Stimulated activated memory B cell treated with anti-CD40 and anti-IgM and Interleukin-4, amounts not matched to agents 10 μg/mL and 1 μg/mL and 100 μg/mL, for 72 hours (primary cell): ENCODE measurements at regions not wholly inside any gene's neighbourhood (a gene's known extent, or its start where the extent isn't known, plus 50 kb on each side); places are given as distances from the start of the nearest gene placed in this dataset.

ENCODE experiments used
- ATAC-seq: fragments of 150-1000 bp; cut with Tn5 transposase; 2 replicates; pipeline ENCODE4 v1.10.0; 2021
- H3K27ac Mint-ChIP-seq: one replicate; pipeline ENCODE4 v1.8.0; 2022; ENCODE audit warnings: mild to moderate bottlenecking, mixed read lengths
- H3K27me3 Mint-ChIP-seq: one replicate; pipeline ENCODE4 v1.8.0; 2022; ENCODE audit warnings: mixed read lengths
- H3K36me3 Mint-ChIP-seq: one replicate; pipeline ENCODE4 v1.8.0; 2022; ENCODE audit warnings: mixed read lengths
- H3K4me1 Mint-ChIP-seq: one replicate; pipeline ENCODE4 v1.8.0; 2022; ENCODE audit warnings: mixed read lengths
- H3K4me3 Mint-ChIP-seq: one replicate; pipeline ENCODE4 v1.8.0; 2022; ENCODE audit warnings: mild to moderate bottlenecking, moderate library complexity, mixed read lengths
- H3K9me3 Mint-ChIP-seq: one replicate; pipeline ENCODE4 v1.8.0; 2022; ENCODE audit warnings: mixed read lengths

DNA sequence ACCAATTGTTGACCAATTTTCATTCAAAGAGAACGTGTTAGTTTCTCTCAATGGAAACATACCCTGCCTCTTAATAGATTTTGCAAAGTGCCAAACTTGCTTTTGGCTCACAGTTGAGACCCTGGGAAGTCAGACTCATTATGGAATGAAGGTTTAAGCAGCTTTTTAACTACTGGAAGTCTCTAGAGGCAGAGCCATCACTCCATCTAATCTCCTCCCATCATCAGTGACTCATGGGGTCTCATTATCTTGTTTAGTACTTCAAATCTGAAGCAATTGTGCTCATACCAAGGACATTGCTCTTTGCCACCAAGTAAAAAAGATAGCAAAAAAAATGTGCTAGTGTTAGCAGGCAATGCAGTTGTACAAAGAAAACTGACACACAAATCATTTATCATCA, 537.1 kb upstream of the LRRC4C start:
- H3K27ac Mint-ChIP-seq = no peak overlapping the region
- no peak overlapping the region for H3K4me3 Mint-ChIP-seq
- H3K4me1 Mint-ChIP-seq = no peaks in the 10 kb centered on the region
- no peak for ATAC-seq
- no peaks in the 10 kb centered on the region for H3K36me3 Mint-ChIP-seq
- H3K27me3 Mint-ChIP-seq = no peaks in the 10 kb centered on the region
- no peaks in the 10 kb centered on the region for H3K9me3 Mint-ChIP-seq

DNA sequence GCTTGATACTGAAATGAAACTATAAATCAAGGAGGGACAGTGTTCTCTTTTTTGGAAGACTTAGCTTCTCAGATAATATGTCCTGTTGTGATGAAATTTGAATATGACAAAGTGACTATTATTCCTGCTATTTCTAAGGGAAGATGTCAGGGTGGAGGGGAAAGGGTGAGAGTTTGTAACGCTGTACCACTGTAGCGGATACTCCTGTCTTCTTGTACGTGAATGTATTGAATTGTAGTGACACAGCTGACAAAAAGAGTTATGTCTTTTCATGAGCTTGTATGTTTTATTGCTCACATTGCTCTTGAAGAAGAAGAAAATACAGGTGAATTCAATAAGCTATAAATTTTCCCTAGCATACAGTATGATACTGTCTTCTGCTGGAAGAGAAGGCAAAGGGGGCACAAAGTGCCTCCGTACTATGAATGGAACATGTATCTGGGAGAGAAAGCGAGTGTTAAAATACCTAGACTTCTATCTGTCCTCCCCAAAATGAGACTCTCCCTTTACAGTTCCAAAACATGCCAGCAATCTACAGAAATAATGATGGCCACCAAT, 538.5 kb upstream of the LRRC4C start:
- Mint-ChIP-seq H3K36me3 (no peaks in the 10 kb centered on the region), H3K9me3 (no peaks in the 10 kb centered on the region), H3K27me3 (no peaks in the 10 kb centered on the region), H3K4me3 (no peak overlapping the region), H3K27ac (no peak overlapping the region), H3K4me1 (no peaks in the 10 kb centered on the region)
- ATAC-seq = no peak

DNA sequence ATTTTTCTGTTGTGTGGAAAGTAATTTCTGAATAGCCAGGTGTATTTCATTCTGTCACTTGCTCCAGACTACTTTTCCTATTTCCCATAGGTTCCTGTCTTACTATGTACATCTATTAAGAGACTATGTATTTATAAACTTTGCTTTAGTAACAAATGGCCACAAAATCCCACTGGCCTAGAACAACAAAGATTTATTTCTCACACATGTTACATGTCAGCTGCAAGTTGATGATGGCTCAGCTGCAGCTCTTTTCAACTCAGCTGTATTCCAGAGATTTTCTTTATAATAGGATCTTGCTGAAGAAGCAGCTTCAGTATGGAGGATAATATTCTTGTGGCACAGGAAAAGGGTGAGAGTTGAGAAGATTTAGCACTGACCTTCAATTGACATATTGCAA, 539.6 kb upstream of the LRRC4C start:
- Mint-ChIP-seq H3K36me3 (no peaks in the 10 kb centered on the region), H3K4me1 (no peaks in the 10 kb centered on the region), H3K4me3 (no peak overlapping the region), H3K27ac (no peak overlapping the region), H3K9me3 (no peaks in the 10 kb centered on the region), H3K27me3 (no peaks in the 10 kb centered on the region)
- ATAC-seq = no peak

DNA sequence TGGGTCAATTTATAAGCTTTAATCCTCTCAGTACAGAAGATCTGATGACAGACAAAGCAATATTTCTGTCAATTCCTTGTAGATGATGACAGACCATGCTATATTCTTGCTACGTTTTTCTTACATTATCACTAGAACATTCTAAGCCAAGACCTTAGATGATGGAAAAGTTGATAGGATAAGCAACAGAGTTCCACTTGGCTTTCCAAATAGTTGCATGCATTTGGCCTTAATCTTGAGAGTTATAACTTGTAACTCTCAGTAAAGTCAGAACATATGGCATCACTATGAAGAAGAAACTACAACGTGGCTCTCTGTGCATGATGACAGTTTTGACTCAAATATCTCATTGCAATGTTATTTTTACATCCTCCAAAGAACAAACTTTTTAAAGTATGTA, 544.3 kb upstream of the LRRC4C start:
- no peak for ATAC-seq
- H3K27me3 Mint-ChIP-seq = no peaks in the 10 kb centered on the region
- no peaks in the 10 kb centered on the region for H3K4me1 Mint-ChIP-seq

DNA sequence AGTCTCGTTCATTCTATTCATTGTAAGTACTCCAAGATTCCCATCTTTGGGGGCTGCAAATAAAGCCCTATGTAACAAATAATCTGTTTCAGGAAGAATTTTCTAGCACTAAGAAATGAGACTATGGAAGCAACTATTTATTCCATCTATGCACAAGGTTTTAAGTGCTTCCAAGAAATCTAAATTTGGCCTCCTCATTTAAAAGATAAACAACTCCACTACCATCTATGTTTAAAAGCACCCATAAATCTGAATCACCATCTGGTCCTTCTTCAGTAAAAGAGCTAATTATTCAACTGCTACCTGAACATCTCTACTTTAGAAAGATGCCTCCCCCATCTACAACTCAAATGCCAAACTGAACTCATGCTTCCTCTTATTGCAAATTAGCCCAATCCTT, 547.3 kb upstream of the LRRC4C start:
- no peaks in the 10 kb centered on the region for H3K4me1 Mint-ChIP-seq
- no peaks in the 10 kb centered on the region for H3K36me3 Mint-ChIP-seq
- no peak overlapping the region for H3K27ac Mint-ChIP-seq
- H3K4me3 Mint-ChIP-seq = no peak overlapping the region
- H3K27me3 Mint-ChIP-seq = no peaks in the 10 kb centered on the region
- ATAC-seq = no peak
- peaks cover 13% of the 10 kb centered on the region for H3K9me3 Mint-ChIP-seq

More for the DNA sequence above, 544.3 kb upstream of the LRRC4C start:
- H3K27ac Mint-ChIP-seq = no peak overlapping the region
- no peaks in the 10 kb centered on the region for H3K36me3 Mint-ChIP-seq
- peaks cover 4% of the 10 kb centered on the region for H3K9me3 Mint-ChIP-seq
- H3K4me3 Mint-ChIP-seq = no peak overlapping the region

DNA sequence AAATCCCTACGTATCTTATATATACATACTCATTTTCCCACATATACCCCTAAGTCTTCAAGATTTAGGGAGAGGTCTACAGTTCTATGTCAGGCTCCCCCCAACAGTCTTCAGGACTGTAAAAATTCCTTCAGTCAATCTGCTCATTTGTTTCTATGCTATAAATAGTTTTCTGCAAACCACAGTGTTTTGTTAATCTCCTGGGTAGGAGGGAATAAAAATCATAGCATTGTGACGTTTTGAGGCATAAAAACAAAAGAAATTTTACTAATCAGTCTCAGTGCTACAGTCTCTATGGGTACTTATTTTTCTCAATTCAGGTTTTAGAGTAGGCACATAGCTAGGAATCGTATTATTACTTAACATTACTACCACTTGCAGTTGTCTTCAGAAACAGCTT, 552.8 kb upstream of the LRRC4C start:
- Mint-ChIP-seq H3K27me3 (no peaks in the 10 kb centered on the region), H3K36me3 (no peaks in the 10 kb centered on the region), H3K27ac (no peak overlapping the region), H3K4me3 (no peak overlapping the region), H3K9me3 (peaks cover 9% of the 10 kb centered on the region), H3K4me1 (no peaks in the 10 kb centered on the region)
- no peak for ATAC-seq

DNA sequence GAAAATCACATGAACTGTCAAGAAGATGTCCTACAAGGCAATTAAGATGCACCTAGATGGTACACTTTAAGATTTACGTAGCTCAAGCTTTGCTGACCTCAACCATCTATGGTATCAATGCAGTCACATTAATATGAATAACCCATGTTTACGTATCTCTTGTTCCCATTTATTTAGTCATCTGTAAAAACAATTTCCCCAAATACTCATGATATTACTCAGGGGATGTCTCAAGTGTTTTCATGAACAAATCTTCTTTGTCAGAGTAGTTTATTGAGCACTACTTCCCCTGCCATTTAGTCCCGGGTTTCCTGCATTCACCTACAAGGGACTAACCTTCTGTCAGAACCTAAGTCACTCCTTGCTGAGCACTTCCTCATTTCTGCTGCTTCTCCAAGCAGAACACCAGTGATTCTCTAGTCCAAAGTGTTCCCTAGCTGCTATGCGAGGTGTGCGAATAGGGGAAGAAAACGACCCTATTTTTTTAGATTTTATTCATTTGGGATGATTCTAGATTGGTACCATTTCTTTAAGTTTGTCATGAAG, 554.3 kb upstream of the LRRC4C start:
- Mint-ChIP-seq H3K27me3 (no peaks in the 10 kb centered on the region), H3K9me3 (peaks cover 8% of the 10 kb centered on the region), H3K4me3 (no peak overlapping the region), H3K27ac (no peak overlapping the region), H3K4me1 (no peaks in the 10 kb centered on the region), H3K36me3 (no peaks in the 10 kb centered on the region)
- ATAC-seq = no peak

DNA sequence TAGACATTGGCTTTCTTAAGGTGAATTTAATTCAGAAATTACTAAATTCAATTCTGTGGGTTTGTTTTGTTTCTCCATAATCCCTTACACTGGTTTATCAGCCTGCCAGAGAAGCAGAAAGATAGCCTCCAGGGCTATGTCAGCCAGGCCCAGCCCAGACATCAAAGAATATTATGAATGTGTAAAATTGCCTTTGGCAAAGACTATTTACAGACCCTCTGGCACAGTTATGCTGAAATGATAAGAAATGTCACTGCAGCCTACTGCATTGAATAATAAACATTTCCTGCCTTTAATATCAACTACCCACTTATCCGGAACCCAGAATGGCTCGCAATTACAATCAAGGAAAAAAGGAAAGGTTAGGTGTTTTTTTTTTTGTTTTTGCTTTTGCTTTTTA, 562.5 kb upstream of the LRRC4C start:
- Mint-ChIP-seq H3K27me3 (no peaks in the 10 kb centered on the region), H3K9me3 (peaks cover 11% of the 10 kb centered on the region), H3K36me3 (no peaks in the 10 kb centered on the region), H3K4me3 (no peak overlapping the region), H3K27ac (no peak overlapping the region), H3K4me1 (no peaks in the 10 kb centered on the region)
- ATAC-seq = no peak

DNA sequence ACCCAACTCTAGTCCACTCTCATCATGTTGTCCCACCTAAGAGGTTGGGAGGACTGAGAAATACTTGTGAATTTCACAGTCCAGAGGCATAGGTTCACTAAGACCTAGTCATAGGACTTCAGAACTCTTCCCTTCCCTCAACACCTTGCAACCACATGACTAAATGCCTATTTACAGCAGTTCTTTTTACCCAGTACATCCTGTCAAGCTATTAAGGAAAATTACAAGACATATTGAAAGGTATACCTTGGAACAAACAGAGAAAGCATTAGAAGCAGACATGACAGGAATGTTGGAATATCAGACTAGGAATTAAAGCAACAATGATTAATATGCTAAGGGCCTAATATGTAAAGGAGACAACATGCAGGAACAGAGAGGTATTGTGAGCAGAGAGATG, 563.8 kb upstream of the LRRC4C start:
- Mint-ChIP-seq H3K9me3 (peaks cover 17% of the 10 kb centered on the region), H3K36me3 (no peaks in the 10 kb centered on the region), H3K27ac (no peak overlapping the region), H3K4me3 (no peak overlapping the region), H3K27me3 (no peaks in the 10 kb centered on the region), H3K4me1 (no peaks in the 10 kb centered on the region)
- no peak for ATAC-seq

DNA sequence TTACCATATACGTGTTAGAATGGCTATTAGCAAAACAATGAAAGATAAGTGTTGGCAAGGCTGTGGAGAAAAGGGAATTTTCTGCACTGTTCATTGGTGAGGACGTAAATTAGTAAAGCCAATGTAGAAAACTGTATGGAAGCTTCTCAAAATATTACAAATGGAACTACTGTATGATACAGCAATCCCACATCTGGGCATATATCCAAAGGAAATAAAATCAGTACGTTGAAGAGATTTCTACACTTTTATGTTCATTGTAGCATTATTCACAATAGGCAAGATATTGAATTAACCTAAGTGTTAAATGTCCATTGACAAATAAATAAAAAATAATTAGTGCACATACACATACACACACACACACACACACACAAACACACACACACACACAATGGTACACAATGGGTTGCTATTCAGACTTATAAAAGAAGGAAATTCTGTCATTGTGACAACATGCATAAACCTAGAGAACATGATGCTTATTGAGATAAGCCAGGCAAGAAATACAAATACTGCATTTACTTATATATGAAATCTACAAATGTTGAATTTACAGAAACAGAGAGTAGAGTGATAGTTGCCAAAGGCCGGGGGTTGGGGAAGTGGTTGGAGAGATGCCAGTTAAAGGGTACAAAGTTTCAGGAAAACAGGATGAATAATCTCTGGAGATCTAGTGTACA, 565.8 kb upstream of the LRRC4C start:
- H3K4me1 Mint-ChIP-seq = no peaks in the 10 kb centered on the region
- H3K9me3 Mint-ChIP-seq = peaks cover 16% of the 10 kb centered on the region
- no peaks in the 10 kb centered on the region for H3K36me3 Mint-ChIP-seq
- no peaks in the 10 kb centered on the region for H3K27me3 Mint-ChIP-seq
- no peak overlapping the region for H3K27ac Mint-ChIP-seq
- H3K4me3 Mint-ChIP-seq = no peak overlapping the region
- no peak for ATAC-seq

DNA sequence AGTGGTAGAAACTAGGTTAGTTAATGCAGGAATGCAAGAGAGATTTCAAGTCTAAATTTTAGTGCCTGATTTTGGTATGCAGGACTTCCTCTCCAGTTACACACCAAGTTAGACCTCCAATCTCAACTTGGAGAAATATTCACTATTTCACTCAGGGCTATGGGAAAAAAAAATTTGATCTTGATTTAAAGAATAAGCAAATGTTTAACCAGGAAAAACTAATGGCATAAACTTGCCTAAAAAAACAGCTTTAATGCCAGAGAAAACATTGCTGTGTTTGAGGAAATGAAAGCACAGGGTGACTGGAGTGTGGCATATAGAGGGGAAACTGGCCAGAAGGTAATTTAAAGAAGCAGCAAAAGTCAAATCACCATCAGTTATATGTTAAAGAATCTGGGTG, 575.4 kb upstream of the LRRC4C start:
- H3K27ac Mint-ChIP-seq = no peak overlapping the region
- H3K36me3 Mint-ChIP-seq = no peaks in the 10 kb centered on the region
- H3K9me3 Mint-ChIP-seq = peaks cover 3% of the 10 kb centered on the region
- H3K27me3 Mint-ChIP-seq = no peaks in the 10 kb centered on the region
- no peaks in the 10 kb centered on the region for H3K4me1 Mint-ChIP-seq
- no peak overlapping the region for H3K4me3 Mint-ChIP-seq
- ATAC-seq = no peak

DNA sequence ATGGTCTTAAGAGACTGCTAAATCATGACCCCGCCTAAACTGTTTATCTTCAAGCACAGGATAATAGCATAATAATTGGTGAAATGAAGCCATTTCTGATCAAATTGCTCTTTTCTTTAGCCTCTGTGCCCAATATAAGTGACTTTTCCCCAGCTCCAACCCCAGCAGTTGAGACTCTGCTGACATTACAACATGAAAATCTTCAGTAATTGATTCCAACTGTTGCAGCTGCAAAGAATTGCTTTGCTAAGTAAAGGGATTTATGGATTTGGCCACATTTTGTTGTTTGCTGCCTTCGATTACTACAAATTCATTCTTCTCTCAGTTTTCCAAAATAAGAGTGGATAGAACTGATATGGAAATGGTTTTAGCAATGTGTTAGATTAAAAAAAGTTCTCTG, 576.7 kb upstream of the LRRC4C start:
- Mint-ChIP-seq H3K4me3 (no peak overlapping the region), H3K27me3 (no peaks in the 10 kb centered on the region), H3K27ac (no peak overlapping the region), H3K36me3 (no peaks in the 10 kb centered on the region), H3K4me1 (no peaks in the 10 kb centered on the region), H3K9me3 (peaks cover 3% of the 10 kb centered on the region)
- ATAC-seq = no peak

DNA sequence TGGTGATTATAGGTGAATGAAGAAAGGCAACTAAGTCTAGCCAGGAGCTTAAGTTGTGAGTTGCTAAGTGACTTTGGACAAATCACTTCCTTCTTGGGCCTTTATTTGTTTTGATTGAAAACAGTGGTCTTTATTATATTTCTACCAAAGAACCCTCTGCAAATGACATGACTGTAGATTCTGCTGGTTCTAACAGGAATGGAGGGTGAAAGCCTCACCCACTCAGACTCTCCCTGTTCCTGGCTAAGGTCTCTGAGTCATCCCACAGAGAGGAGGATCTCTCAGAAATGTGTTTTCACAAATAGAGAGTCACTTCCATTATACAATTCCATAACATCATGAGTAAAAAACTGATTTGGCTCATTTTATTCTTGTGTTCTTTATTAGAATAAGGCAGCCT, 583.9 kb upstream of the LRRC4C start:
- no peak overlapping the region for H3K27ac Mint-ChIP-seq
- H3K4me1 Mint-ChIP-seq = no peaks in the 10 kb centered on the region
- peaks cover 6% of the 10 kb centered on the region for H3K9me3 Mint-ChIP-seq
- ATAC-seq = no peak
- H3K4me3 Mint-ChIP-seq = no peak overlapping the region
- H3K36me3 Mint-ChIP-seq = no peaks in the 10 kb centered on the region
- no peaks in the 10 kb centered on the region for H3K27me3 Mint-ChIP-seq

DNA sequence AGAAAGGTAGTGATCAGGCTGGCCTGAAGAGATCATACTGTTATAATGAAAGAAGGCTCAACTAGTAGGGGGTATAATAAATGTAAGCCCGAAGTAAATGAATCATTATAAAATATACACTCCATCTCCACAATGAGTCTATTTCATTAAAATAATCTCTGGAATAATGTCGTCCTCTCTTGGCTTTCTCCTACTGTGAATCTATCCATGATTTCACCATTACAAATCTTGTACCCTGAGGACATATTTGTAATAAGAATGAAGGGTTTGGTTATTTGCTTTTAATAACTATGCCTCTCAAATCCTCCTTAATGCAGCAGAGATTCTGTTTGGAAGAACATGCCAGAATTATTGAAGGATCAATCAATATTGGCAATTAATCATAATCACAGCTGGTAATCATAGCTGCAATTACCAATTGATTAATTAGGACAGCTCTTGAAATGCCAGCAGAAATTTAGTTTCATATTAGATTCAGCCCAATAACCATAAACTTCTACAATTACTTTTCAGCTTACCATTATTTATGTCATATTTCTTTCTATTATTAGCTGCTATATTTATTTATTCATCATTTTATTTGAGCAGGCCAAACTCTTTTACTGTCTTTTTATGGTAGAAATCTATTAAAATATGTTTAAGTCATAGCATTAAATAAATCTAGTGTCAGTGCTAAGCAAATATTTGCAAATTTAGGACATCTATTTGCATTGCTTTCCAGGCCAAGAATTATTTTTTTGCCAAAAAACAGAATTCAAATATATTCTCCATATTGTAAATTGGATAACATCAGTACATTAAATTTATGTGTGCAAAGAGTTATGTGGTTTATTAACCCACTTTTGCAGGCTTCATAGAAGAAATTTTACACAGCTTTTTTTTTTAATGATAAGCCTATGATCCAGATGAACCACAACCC, 588.4 kb upstream of the LRRC4C start:
- H3K36me3 Mint-ChIP-seq = no peaks in the 10 kb centered on the region
- no peak for ATAC-seq
- H3K4me3 Mint-ChIP-seq = no peak overlapping the region
- no peaks in the 10 kb centered on the region for H3K4me1 Mint-ChIP-seq
- H3K27me3 Mint-ChIP-seq = no peaks in the 10 kb centered on the region
- no peak overlapping the region for H3K27ac Mint-ChIP-seq
- H3K9me3 Mint-ChIP-seq = peaks cover 8% of the 10 kb centered on the region

DNA sequence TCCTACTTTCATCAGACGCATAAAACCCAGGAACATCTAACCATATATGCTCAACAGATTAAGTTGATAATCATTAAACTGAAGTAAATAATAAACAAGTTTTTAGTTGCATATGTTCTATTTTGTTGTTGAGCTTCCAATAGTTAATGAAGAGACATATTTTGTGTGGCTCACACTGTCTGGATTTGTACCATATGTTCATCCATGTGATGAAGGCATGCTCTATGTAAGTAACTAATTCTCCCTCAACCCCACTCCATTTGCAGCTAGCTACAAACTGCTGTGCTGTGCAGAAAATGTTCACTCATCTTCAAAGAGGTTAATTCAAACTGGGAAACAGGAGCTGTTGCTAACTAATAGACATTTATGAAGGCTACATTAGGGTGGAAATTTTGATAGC, 589.7 kb upstream of the LRRC4C start:
- H3K27me3 Mint-ChIP-seq = no peaks in the 10 kb centered on the region
- ATAC-seq = no peak
- H3K27ac Mint-ChIP-seq = no peak overlapping the region
- H3K9me3 Mint-ChIP-seq = peaks cover 8% of the 10 kb centered on the region
- no peaks in the 10 kb centered on the region for H3K4me1 Mint-ChIP-seq
- H3K4me3 Mint-ChIP-seq = no peak overlapping the region
- H3K36me3 Mint-ChIP-seq = no peaks in the 10 kb centered on the region
